Adrenal gland (tissue), 5 donors: ENCODE measurements at regions not wholly inside any gene's neighbourhood (a gene's known extent, or its start where the extent isn't known, plus 50 kb on each side); places are given as distances from the start of the nearest gene placed in this dataset.

Experiments
- CTCF ChIP-seq, 6 experiments: fragments of 450-650 bp in 4 of 6; fragments of 200-600 bp in 2 of 6; sonication (generic) in 1 of 6; IDR thresholded peaks; 1 replicate in 5 of 6; 2 replicates in 1 of 6; pipeline versions ENCODE4 v1.5.1 to v1.8.0; 2016 to 2021; ENCODE audit warnings: antibody characterized with exemption in 6 of 6, mild to moderate bottlenecking in 2 of 6, moderate library complexity in 1 of 6
- POLR2A ChIP-seq, 2 donors: fragments of 450-650 bp; IDR thresholded peaks; one replicate each; pipeline ENCODE4 v1.6.1; 2017; ENCODE audit warnings: antibody characterized with exemption in 2 of 2, mild to moderate bottlenecking in 2 of 2, moderate library complexity in 1 of 2
- donor health status: DM: no; HTN: no; CAD: no.

GRCh38 chr10:57788117-57788516 is 479.6 kb downstream of the IPMK start:
- TF ChIP-seq CTCF (IDR thresholded peaks at IDR 0.05): no peak
- no peak for TF ChIP-seq POLR2A (IDR thresholded peaks at IDR 0.05)
